SK-N-SH (cell line): ENCODE measurements at regions not wholly inside any gene's neighbourhood (a gene's known extent, or its start where the extent isn't known, plus 50 kb on each side); places are given as distances from the start of the nearest gene placed in this dataset.

Experiments used
- EP300 ChIP-seq, 2 experiments: IDR thresholded peaks; 2 replicates each; pipeline versions ENCODE4 v1.4.0 to v1.6.1; 2012; ENCODE audit warnings: borderline replicate concordance in 1 of 2, low read depth in 1 of 2, low read length in 1 of 2
- EZH2phosphoT487 ChIP-seq: fragments of 200-600 bp; sonication (generic); IDR thresholded peaks from 2 replicates; pipeline ENCODE4 v1.6.1; 2017; ENCODE audit warnings: low read depth, mixed run types, mild to moderate bottlenecking, antibody characterized with exemption, moderate library complexity, borderline replicate concordance
- RAD21 ChIP-seq: IDR thresholded peaks from 2 replicates; pipeline ENCODE4 v1.6.1; 2012; ENCODE audit warnings: mild to moderate bottlenecking, low read length
- REST ChIP-seq: IDR thresholded peaks from 2 replicates; pipeline ENCODE4 v1.6.1; 2012; ENCODE audit warnings: mild to moderate bottlenecking, low read depth, low read length, moderate library complexity
- SMC3 ChIP-seq: IDR thresholded peaks from 2 replicates; pipeline ENCODE4 v1.6.1; 2012; ENCODE audit warnings: low read depth, low read length, improper control_type of control experiment
- TEAD4 ChIP-seq: IDR thresholded peaks from 2 replicates; pipeline ENCODE4 v1.4.0; 2012; ENCODE audit warnings: mild to moderate bottlenecking, borderline replicate concordance; ENCODE audit not compliant: insufficient read depth
- USF2 ChIP-seq: fragments of 150-350 bp; IDR thresholded peaks from 2 replicates; pipeline ENCODE4 v1.6.1; 2017; ENCODE audit warnings: antibody characterized with exemption, low read length, low read depth, borderline replicate concordance
- TF ChIP-seq, protein P1 (sequence below): fragments of 200-600 bp; sonication (generic); IDR thresholded peaks from 2 replicates; pipeline ENCODE4 v1.6.1; 2017; ENCODE audit warnings: antibody characterized with exemption, mild to moderate bottlenecking, moderate library complexity

GRCh38 chr11:134509381-134510232, 97.6 kb upstream of the B3GAT1 start:
- no peak for TF ChIP-seq RAD21
- TF ChIP-seq, protein P1, sequence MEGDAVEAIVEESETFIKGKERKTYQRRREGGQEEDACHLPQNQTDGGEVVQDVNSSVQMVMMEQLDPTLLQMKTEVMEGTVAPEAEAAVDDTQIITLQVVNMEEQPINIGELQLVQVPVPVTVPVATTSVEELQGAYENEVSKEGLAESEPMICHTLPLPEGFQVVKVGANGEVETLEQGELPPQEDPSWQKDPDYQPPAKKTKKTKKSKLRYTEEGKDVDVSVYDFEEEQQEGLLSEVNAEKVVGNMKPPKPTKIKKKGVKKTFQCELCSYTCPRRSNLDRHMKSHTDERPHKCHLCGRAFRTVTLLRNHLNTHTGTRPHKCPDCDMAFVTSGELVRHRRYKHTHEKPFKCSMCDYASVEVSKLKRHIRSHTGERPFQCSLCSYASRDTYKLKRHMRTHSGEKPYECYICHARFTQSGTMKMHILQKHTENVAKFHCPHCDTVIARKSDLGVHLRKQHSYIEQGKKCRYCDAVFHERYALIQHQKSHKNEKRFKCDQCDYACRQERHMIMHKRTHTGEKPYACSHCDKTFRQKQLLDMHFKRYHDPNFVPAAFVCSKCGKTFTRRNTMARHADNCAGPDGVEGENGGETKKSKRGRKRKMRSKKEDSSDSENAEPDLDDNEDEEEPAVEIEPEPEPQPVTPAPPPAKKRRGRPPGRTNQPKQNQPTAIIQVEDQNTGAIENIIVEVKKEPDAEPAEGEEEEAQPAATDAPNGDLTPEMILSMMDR: no peak
- no peak for TF ChIP-seq REST
- TF ChIP-seq TEAD4: no peak
- TF ChIP-seq SMC3: no peak
- TF ChIP-seq EP300 (IDR thresholded peaks at IDR 0.05; ENCODE audit: borderline replicate concordance in 1 of 2, low read depth in 1 of 2, low read length in 1 of 2): no peak
- no peak for TF ChIP-seq USF2
- no peak for TF ChIP-seq EZH2phosphoT487
